Brain microvascular endothelial cell (primary cell): ENCODE measurements at regions not wholly inside any gene's neighbourhood (a gene's known extent, or its start where the extent isn't known, plus 50 kb on each side); places are given as distances from the start of the nearest gene placed in this dataset.

Experiments
- DNase-seq: peaks from one replicate; pipeline ENCODE4 v3.0.0-alpha.2; 2020
- H3K27ac ChIP-seq: fragments of 250-450 bp; sonication (Bioruptor Pico); 2 replicates; pipeline ENCODE4 v1.5.1; 2020; ENCODE audit warnings: mild to moderate bottlenecking, moderate library complexity
- H3K27me3 ChIP-seq: fragments of 250-450 bp; sonication (Bioruptor Pico); replicated peaks from 2 replicates; pipeline ENCODE4 v1.5.1; 2020; ENCODE audit warnings: mild to moderate bottlenecking
- H3K36me3 ChIP-seq: fragments of 250-450 bp; sonication (Bioruptor Pico); replicated peaks from 2 replicates; pipeline ENCODE4 v1.5.1; 2020; ENCODE audit warnings: mild to moderate bottlenecking
- H3K4me3 ChIP-seq: 2 replicates; pipeline ENCODE4 v1.5.1; 2011; ENCODE audit warnings: low read depth, mild to moderate bottlenecking, control low read depth, low read length, moderate library complexity
- in situ Hi-C: cut with HindIII; loops from 2 replicates; pipeline ENCODE4 v1.10.0; 2017; ENCODE audit warnings: low sequenced_read_pairs, low pct_ligation_motif_present
- TF ChIP-seq, protein P1 (sequence below): IDR thresholded peaks from 2 replicates; pipeline ENCODE4 v1.5.1; 2011; ENCODE audit warnings: low read depth, mild to moderate bottlenecking, moderate library complexity, low read length, control low read depth, inconsistent platforms; ENCODE audit errors: missing control alignments

- Histone ChIP-seq H3K27me3 (no peaks in the 10 kb centered on the region), H3K27ac (no peak overlapping the region), H3K36me3 (no peaks in the 10 kb centered on the region), H3K4me3 (no peak overlapping the region)
- no peak for DNase-seq
- TF ChIP-seq, protein P1, sequence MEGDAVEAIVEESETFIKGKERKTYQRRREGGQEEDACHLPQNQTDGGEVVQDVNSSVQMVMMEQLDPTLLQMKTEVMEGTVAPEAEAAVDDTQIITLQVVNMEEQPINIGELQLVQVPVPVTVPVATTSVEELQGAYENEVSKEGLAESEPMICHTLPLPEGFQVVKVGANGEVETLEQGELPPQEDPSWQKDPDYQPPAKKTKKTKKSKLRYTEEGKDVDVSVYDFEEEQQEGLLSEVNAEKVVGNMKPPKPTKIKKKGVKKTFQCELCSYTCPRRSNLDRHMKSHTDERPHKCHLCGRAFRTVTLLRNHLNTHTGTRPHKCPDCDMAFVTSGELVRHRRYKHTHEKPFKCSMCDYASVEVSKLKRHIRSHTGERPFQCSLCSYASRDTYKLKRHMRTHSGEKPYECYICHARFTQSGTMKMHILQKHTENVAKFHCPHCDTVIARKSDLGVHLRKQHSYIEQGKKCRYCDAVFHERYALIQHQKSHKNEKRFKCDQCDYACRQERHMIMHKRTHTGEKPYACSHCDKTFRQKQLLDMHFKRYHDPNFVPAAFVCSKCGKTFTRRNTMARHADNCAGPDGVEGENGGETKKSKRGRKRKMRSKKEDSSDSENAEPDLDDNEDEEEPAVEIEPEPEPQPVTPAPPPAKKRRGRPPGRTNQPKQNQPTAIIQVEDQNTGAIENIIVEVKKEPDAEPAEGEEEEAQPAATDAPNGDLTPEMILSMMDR: no peak
- in situ Hi-C loops: no loop called here
Observed at GRCh38 chr3:110816008-110816407, 255.6 kb upstream of the NECTIN3 start.

DNA sequence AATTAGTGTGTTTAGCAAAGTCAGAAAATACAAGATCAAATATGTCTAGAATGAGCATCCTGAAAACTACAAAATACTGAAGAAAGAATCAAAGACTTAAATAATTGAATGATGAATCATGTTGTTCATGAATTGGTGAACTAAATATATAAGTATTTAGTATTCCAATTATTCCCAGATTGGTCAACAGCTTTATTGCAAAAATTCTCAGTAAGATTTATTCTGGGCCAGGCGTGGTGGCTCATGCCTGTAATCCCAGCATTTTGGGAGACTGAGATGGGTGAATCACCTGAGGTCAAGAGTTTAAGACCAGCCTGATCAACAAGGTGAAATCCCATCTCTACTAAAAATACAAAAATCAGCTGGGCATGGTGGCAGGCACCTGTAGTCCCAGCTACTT, 250.0 kb upstream of the NECTIN3 start:
- in situ Hi-C loops: no loop called here
- H3K36me3 ChIP-seq: no peaks in the 10 kb centered on the region
- TF ChIP-seq, protein P1: no peak
- no peak overlapping the region for H3K4me3 ChIP-seq
- no peak overlapping the region for H3K27ac ChIP-seq
- no peak for DNase-seq
- no peaks in the 10 kb centered on the region for H3K27me3 ChIP-seq

DNA sequence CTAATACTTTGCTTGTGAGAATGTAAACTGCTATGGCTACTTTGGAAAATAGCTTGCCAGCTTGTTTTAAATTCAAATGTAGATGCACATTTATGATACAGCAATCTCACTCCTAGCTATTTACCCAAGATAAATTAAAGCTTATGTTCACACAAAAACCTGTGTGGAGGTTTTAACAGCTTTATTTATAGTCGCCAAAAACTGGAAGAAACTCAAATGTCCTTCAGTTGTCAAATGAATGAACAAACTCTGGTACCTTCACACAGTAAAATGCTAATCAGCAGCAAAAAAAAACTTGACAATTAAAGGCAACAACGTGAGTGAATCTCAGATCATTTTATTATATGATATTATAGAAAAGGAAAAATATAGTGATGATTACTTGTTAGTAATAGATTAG, 248.6 kb upstream of the NECTIN3 start:
- in situ Hi-C loops: no loop called here
- TF ChIP-seq, protein P1: no peak
- no peak overlapping the region for H3K4me3 ChIP-seq
- H3K27me3 ChIP-seq: no peaks in the 10 kb centered on the region
- no peak overlapping the region for H3K27ac ChIP-seq
- H3K36me3 ChIP-seq: no peaks in the 10 kb centered on the region
- DNase-seq: no peak

DNA sequence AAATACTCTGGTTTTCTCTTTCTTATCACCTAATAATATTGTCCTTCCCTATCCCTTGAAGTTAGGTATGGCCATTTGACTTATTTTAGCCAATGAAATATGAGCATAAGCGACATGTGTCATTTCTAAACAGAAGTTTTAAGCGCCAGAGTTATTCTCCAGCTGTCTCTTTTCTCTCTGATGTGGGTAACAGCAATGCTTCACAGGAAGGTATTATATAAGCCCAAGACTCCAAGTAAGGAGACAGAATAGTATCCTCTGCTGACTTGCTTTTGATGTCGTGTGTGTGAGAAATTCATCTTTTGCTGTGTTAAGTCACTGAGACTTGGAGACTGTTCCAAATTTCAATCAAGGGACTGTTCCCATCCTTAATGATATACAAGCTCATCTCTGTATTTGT, 224.6 kb upstream of the NECTIN3 start:
- in situ Hi-C loops: no loop called here
- TF ChIP-seq, protein P1: no peak
- Histone ChIP-seq H3K4me3 (no peak overlapping the region), H3K27me3 (no peaks in the 10 kb centered on the region), H3K36me3 (no peaks in the 10 kb centered on the region), H3K27ac (no peak overlapping the region)
- DNase-seq: no peak

DNA sequence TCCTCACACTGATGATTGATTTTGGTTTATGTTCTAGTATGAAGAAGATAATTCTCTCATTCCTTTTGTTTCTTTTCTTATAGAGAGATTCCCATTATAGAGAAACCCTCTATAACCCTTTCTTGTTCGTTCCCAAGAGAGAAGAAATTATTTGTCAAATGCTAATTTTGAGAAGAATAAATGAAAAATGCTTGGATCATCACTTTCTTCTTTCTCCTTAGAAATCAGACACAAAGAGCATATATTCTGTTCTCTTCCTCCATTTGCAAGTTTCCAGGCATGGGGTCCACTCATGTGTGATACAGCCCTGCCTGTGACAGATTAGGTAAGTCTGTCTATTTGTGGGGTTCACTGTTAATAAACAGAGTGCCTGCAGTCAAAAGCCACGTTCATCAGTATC, 222.6 kb upstream of the NECTIN3 start:
- TF ChIP-seq, protein P1: no peak
- in situ Hi-C loops: no loop called here
- no peaks in the 10 kb centered on the region for H3K36me3 ChIP-seq
- no peaks in the 10 kb centered on the region for H3K27me3 ChIP-seq
- no peak overlapping the region for H3K4me3 ChIP-seq
- H3K27ac ChIP-seq: no peak overlapping the region
- DNase-seq: no peak

DNA sequence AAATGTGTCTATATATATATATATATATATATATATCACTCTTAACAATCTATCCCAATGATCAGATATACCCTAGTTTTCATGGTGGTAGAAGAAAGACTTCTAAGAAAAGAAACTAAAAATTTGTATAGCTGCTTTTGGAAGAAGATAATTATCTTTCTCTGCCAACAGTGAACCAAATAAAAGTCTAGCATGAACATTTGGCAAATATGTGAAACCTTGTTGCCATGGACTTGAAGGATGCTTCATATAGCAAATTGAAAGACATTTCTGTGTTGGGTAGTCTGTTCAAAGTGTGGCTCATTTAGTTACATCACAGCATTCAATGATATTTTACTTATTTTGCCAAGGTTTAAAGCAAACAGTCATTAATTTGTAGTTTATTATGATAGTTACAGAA, 219.9 kb upstream of the NECTIN3 start:
- TF ChIP-seq, protein P1: no peak
- in situ Hi-C loops: no loop called here
- Histone ChIP-seq H3K27me3 (no peaks in the 10 kb centered on the region), H3K36me3 (no peaks in the 10 kb centered on the region), H3K4me3 (no peak overlapping the region), H3K27ac (no peak overlapping the region)
- no peak for DNase-seq
